SK-N-SH (cell line): ENCODE measurements at regions not wholly inside any gene's neighbourhood (a gene's known extent, or its start where the extent isn't known, plus 50 kb on each side); places are given as distances from the start of the nearest gene placed in this dataset.

Experiments
- CTCF ChIA-PET: fragments of 300-600, 350-600 bp; formaldehyde crosslinking; extraction: SDS; loops from one replicate; lab custom pipeline; 2021; lab: Yijun Ruan, JAX
- POLR2A ChIA-PET: fragments of 350-600 bp; sonication (Branson Sonifier 250); formaldehyde crosslinking; extraction: SDS; loops from one replicate; lab custom pipeline; 2020; ENCODE audit warnings: antibody characterized with exemption, inconsistent platforms; lab: Yijun Ruan, JAX
- DNase-seq: peaks from one replicate; pipeline ENCODE4 v3.0.0; 2012
- H2AFZ ChIP-seq: fragments of 200-600 bp; sonication (generic); 2 replicates; pipeline ENCODE4 v1.8.1; 2016; ENCODE audit warnings: antibody characterized with exemption, mild to moderate bottlenecking, low read depth
- H3F3A ChIP-seq: fragments of 200-600 bp; sonication (generic); replicated peaks from 2 replicates; pipeline ENCODE3; 2016; ENCODE audit warnings: antibody characterized with exemption, mild to moderate bottlenecking; ENCODE audit not compliant: insufficient read depth
- H3K27ac ChIP-seq, 2 experiments: fragments of 200-500 bp in 1 of 2; fragments of 200-600 bp in 1 of 2; sonication (Bioruptor generic) in 1 of 2; sonication (generic), shearing (Covaris generic) in 1 of 2; 2 replicates each; pipeline versions ENCODE4 v1.5.1 to v1.6.1; 2014 to 2016; ENCODE audit warnings: low read depth in 2 of 2, inconsistent platforms in 1 of 2, low read length in 1 of 2, mild to moderate bottlenecking in 1 of 2, mixed read lengths in 1 of 2
- H3K27me3 ChIP-seq: fragments of 200-600 bp; sonication (generic), shearing (Covaris generic); 2 replicates; pipeline ENCODE4 v1.6.1; 2016; ENCODE audit warnings: mixed run types; ENCODE audit not compliant: insufficient read depth
- H3K36me3 ChIP-seq, 2 experiments: fragments of 200-500 bp in 1 of 2; fragments of 200-600 bp in 1 of 2; sonication (Bioruptor generic) in 1 of 2; sonication (generic) in 1 of 2; replicated peaks in 1 of 2; 2 replicates each; pipeline versions ENCODE3 to v1.5.1; 2014 to 2016; ENCODE audit warnings: low read length in 1 of 2, mild to moderate bottlenecking in 1 of 2; ENCODE audit not compliant: insufficient read depth in 2 of 2, control insufficient read depth in 1 of 2
- H3K4me1 ChIP-seq, 2 experiments: fragments of 200-500 bp in 1 of 2; fragments of 200-600 bp in 1 of 2; sonication (Bioruptor generic) in 1 of 2; sonication (generic), shearing (Covaris generic) in 1 of 2; 2 replicates each; pipeline versions ENCODE4 v1.5.1 to v1.6.1; 2014 to 2016; ENCODE audit warnings: low read depth in 1 of 2, low read length in 1 of 2, mixed run types in 1 of 2; ENCODE audit not compliant: insufficient read depth in 2 of 2, control insufficient read depth in 1 of 2
- H3K4me2 ChIP-seq: fragments of 200-600 bp; sonication (generic), shearing (Covaris generic); 2 replicates; pipeline ENCODE4 v1.6.1; 2017; ENCODE audit warnings: mixed run types
- H3K4me3 ChIP-seq, 2 experiments: fragments of 200-500 bp in 1 of 2; fragments of 200-600 bp in 1 of 2; sonication (Bioruptor generic) in 1 of 2; sonication (generic), shearing (Covaris generic) in 1 of 2; 2 replicates each; pipeline versions ENCODE4 v1.5.1 to v1.8.1; 2014 to 2016; ENCODE audit warnings: low read depth in 2 of 2, inconsistent platforms in 1 of 2, low read length in 1 of 2, mild to moderate bottlenecking in 1 of 2, mixed read lengths in 1 of 2, moderate library complexity in 1 of 2
- H3K79me2 ChIP-seq: fragments of 200-600 bp; sonication (generic); 2 replicates; pipeline ENCODE4 v1.8.1; 2017; ENCODE audit warnings: mild to moderate bottlenecking; ENCODE audit not compliant: insufficient read depth
- H3K9ac ChIP-seq: fragments of 200-600 bp; sonication (generic); 2 replicates; pipeline ENCODE4 v1.6.1; 2017; ENCODE audit warnings: mixed run types
- H3K9me2 ChIP-seq: fragments of 200-600 bp; sonication (generic); 2 replicates; pipeline ENCODE4 v1.6.1; 2017; ENCODE audit warnings: mixed run types
- H3K9me3 ChIP-seq: fragments of 200-600 bp; sonication (generic); 2 replicates; pipeline ENCODE4 v1.6.1; 2017; ENCODE audit warnings: mixed run types, mild to moderate bottlenecking, moderate library complexity
- H4K20me1 ChIP-seq: fragments of 200-600 bp; sonication (generic); 2 replicates; pipeline ENCODE4 v1.6.1; 2017; ENCODE audit warnings: mild to moderate bottlenecking, mixed run types; ENCODE audit not compliant: insufficient read depth
- CHD2 ChIP-seq: fragments of 150-350 bp; IDR thresholded peaks from 2 replicates; pipeline ENCODE4 v1.6.1; 2018; ENCODE audit warnings: low read length; ENCODE audit not compliant: partially characterized antibody
- ELF1 ChIP-seq: IDR thresholded peaks from 2 replicates; pipeline ENCODE4 v1.4.0; 2012
- EP300 ChIP-seq, 2 experiments: IDR thresholded peaks; 2 replicates each; pipeline versions ENCODE4 v1.4.0 to v1.6.1; 2012; ENCODE audit warnings: borderline replicate concordance in 1 of 2, low read depth in 1 of 2, low read length in 1 of 2
- FOXJ3 ChIP-seq: sonication (generic); formaldehyde crosslinking; IDR thresholded peaks from 2 replicates; pipeline ENCODE4 v1.5.1; 2020; ENCODE audit warnings: mild to moderate bottlenecking, missing genetic modification reagents
- FOXM1 ChIP-seq: IDR thresholded peaks from 2 replicates; pipeline ENCODE4 v1.4.0; 2012; ENCODE audit warnings: low read depth, mild to moderate bottlenecking
- JUND ChIP-seq: IDR thresholded peaks from 2 replicates; pipeline ENCODE4 v1.4.0; 2012
- MXI1 ChIP-seq: IDR thresholded peaks from 2 replicates; pipeline ENCODE4 v1.6.1; 2012; ENCODE audit warnings: mild to moderate bottlenecking, low read depth, low read length, improper control_type of control experiment
- POLR2AphosphoS5 ChIP-seq: IDR thresholded peaks from 2 replicates; pipeline ENCODE4 v1.6.1; 2012; ENCODE audit warnings: low read depth, low read length
- RFX5 ChIP-seq: IDR thresholded peaks from 2 replicates; pipeline ENCODE4 v1.6.1; 2012; ENCODE audit warnings: mild to moderate bottlenecking, improper control_type of control experiment, low read length
- RXRA ChIP-seq: IDR thresholded peaks from 2 replicates; pipeline ENCODE4 v1.4.0; 2012; ENCODE audit warnings: low read depth, mild to moderate bottlenecking, borderline replicate concordance
- SMC3 ChIP-seq: IDR thresholded peaks from 2 replicates; pipeline ENCODE4 v1.6.1; 2012; ENCODE audit warnings: low read depth, low read length, improper control_type of control experiment
- TAF1 ChIP-seq: IDR thresholded peaks from 2 replicates; pipeline ENCODE4 v1.6.1; 2012; ENCODE audit warnings: low read depth, mild to moderate bottlenecking, low read length, moderate library complexity, borderline replicate concordance
- YY1 ChIP-seq: IDR thresholded peaks from 2 replicates; pipeline ENCODE4 v1.4.0; 2012; ENCODE audit warnings: low read depth, mild to moderate bottlenecking
- WGBS: methylation state at CpG from one replicate; pipeline ENCODE4 v1.1.6; 2017; ENCODE audit warnings: low lambda C conversion rate; 5-methylcytosine and 5-hydroxymethylcytosine counted together
- TF ChIP-seq, protein P1 (sequence below): IDR thresholded peaks from 2 replicates; pipeline ENCODE4 v1.4.0; 2012; ENCODE audit warnings: low read depth, borderline replicate concordance
- TF ChIP-seq, protein P2 (sequence below): IDR thresholded peaks from 2 replicates; pipeline ENCODE4; 2012
- TF ChIP-seq, protein P3 (sequence below): fragments of 150-350 bp; IDR thresholded peaks from 2 replicates; pipeline ENCODE4 v1.6.1; 2016; ENCODE audit warnings: mild to moderate bottlenecking, low read depth, low read length
- TF ChIP-seq, protein P4 (sequence below): IDR thresholded peaks from 2 replicates; pipeline ENCODE4 v1.4.0; 2012; ENCODE audit warnings: low read depth
- TF ChIP-seq, protein P5 (sequence below): IDR thresholded peaks from 2 replicates; pipeline ENCODE4 v1.4.0; 2012; ENCODE audit warnings: low read depth, borderline replicate concordance
- TF ChIP-seq, protein P6 (sequence below): fragments of 150-350 bp; IDR thresholded peaks from 2 replicates; pipeline ENCODE4 v1.6.1; 2017; ENCODE audit warnings: antibody characterized with exemption, low read length, low read depth, borderline replicate concordance

DNA sequence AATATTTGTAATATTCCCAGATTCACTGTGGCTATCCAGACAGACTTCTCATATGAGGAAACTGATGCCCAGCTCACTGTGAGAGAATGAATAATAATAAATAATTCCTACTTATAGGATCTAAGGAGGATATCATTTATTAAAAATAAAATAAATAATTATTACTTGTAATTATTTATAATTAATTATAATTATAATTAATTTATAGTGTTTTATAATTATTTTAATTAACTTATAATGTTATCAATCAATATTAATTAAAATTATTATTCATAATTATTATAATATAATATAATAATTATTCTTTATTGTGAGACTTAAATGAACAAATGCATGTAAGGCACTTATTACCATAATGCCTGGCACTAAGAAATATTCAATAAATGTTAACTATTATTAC is 192.8 kb downstream of the GALC start (continued):
- TF ChIP-seq SMC3 (no peak), EP300 (IDR thresholded peaks at IDR 0.05; ENCODE audit: borderline replicate concordance in 1 of 2, low read depth in 1 of 2, low read length in 1 of 2) (no peak), RXRA (no peak)
- TF ChIP-seq, protein P1, sequence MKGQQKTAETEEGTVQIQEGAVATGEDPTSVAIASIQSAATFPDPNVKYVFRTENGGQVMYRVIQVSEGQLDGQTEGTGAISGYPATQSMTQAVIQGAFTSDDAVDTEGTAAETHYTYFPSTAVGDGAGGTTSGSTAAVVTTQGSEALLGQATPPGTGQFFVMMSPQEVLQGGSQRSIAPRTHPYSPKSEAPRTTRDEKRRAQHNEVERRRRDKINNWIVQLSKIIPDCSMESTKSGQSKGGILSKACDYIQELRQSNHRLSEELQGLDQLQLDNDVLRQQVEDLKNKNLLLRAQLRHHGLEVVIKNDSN = no peak
- TF ChIP-seq, protein P2, sequence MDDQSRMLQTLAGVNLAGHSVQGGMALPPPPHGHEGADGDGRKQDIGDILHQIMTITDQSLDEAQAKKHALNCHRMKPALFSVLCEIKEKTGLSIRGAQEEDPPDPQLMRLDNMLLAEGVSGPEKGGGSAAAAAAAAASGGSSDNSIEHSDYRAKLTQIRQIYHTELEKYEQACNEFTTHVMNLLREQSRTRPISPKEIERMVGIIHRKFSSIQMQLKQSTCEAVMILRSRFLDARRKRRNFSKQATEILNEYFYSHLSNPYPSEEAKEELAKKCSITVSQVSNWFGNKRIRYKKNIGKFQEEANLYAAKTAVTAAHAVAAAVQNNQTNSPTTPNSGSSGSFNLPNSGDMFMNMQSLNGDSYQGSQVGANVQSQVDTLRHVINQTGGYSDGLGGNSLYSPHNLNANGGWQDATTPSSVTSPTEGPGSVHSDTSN = no peak
- TF ChIP-seq, protein P3, sequence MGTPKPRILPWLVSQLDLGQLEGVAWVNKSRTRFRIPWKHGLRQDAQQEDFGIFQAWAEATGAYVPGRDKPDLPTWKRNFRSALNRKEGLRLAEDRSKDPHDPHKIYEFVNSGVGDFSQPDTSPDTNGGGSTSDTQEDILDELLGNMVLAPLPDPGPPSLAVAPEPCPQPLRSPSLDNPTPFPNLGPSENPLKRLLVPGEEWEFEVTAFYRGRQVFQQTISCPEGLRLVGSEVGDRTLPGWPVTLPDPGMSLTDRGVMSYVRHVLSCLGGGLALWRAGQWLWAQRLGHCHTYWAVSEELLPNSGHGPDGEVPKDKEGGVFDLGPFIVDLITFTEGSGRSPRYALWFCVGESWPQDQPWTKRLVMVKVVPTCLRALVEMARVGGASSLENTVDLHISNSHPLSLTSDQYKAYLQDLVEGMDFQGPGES = no peak
- TF ChIP-seq, all 33 proteins: peak for 0

DNA sequence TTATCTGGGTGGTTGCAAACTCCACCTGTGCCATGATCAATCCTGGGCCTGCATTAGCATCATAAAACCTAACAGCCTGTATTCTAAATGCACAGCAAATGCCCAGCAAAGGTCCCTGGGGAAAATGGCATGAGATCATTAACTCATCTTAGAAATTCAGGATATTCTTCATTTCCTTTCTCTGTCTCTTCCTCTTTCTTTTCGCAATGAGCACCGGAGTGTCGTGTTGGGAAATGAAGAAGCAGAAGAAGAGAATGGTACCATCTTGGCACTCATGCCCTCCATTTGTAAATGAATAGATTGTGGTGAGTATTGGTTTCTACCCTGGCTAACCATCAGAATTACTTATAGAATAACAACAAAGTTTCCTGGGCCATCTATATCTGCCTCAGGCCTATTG is 193.6 kb downstream of the GALC start:
- no peaks in the 10 kb centered on the region for H3K36me3 ChIP-seq

More for the DNA sequence above, 193.6 kb downstream of the GALC start:
- Histone ChIP-seq H3K9ac (no peak overlapping the region), H3F3A (no peaks in the 10 kb centered on the region), H3K4me1 (no peaks in the 10 kb centered on the region), H3K9me3 (no peaks in the 10 kb centered on the region; the same call in 1 of the 2 replicates), H3K27ac (no peak overlapping the region), H3K4me3 (no peak overlapping the region), H4K20me1 (no peaks in the 10 kb centered on the region), H2AFZ (no peak overlapping the region), H3K27me3 (no peaks in the 10 kb centered on the region), H3K9me2 (no peaks in the 10 kb centered on the region), H3K79me2 (no peaks in the 10 kb centered on the region), H3K4me2 (no peak overlapping the region)
- WGBS = 66% methylated on average over 3 of the region's 3 CpGs
- CTCF ChIA-PET = interaction anchor here (1.2 kb wide), 1 partner anchor 100 kb away, joined by 3 read pairs; no protein-coding TSS in a partner anchor
- no peak for DNase-seq
- TF ChIP-seq, protein P4, sequence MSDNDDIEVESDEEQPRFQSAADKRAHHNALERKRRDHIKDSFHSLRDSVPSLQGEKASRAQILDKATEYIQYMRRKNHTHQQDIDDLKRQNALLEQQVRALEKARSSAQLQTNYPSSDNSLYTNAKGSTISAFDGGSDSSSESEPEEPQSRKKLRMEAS = no peak
- TF ChIP-seq, protein P3 = no peak
- TF ChIP-seq MXI1 = no peak
- TF ChIP-seq FOXM1 = no peak
- TF ChIP-seq FOXJ3 (CRISPR knock-in tag) = no peak
- TF ChIP-seq, protein P2 = no peak
- TF ChIP-seq CHD2 = no peak
- TF ChIP-seq RFX5 = no peak
- TF ChIP-seq POLR2AphosphoS5 = no peak
- TF ChIP-seq, protein P5, sequence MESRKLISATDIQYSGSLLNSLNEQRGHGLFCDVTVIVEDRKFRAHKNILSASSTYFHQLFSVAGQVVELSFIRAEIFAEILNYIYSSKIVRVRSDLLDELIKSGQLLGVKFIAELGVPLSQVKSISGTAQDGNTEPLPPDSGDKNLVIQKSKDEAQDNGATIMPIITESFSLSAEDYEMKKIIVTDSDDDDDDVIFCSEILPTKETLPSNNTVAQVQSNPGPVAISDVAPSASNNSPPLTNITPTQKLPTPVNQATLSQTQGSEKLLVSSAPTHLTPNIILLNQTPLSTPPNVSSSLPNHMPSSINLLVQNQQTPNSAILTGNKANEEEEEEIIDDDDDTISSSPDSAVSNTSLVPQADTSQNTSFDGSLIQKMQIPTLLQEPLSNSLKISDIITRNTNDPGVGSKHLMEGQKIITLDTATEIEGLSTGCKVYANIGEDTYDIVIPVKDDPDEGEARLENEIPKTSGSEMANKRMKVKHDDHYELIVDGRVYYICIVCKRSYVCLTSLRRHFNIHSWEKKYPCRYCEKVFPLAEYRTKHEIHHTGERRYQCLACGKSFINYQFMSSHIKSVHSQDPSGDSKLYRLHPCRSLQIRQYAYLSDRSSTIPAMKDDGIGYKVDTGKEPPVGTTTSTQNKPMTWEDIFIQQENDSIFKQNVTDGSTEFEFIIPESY = no peak
- no peak for TF ChIP-seq TAF1
- TF ChIP-seq JUND = no peak
- TF ChIP-seq YY1 = no peak
- no peak for TF ChIP-seq ELF1
- TF ChIP-seq, protein P6, sequence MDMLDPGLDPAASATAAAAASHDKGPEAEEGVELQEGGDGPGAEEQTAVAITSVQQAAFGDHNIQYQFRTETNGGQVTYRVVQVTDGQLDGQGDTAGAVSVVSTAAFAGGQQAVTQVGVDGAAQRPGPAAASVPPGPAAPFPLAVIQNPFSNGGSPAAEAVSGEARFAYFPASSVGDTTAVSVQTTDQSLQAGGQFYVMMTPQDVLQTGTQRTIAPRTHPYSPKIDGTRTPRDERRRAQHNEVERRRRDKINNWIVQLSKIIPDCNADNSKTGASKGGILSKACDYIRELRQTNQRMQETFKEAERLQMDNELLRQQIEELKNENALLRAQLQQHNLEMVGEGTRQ = no peak
- POLR2A ChIA-PET = no interaction called here
